Stimulated activated naive CD4-positive, alpha-beta T cell (primary cell): ENCODE measurements at regions not wholly inside any gene's neighbourhood (a gene's known extent, or its start where the extent isn't known, plus 50 kb on each side); places are given as distances from the start of the nearest gene placed in this dataset.

ENCODE experiments used
- DNase-seq, 6 experiments: peaks; one replicate each; lab custom pipeline; 2025; lab: John Stamatoyannopoulos, UW

GRCh38 chr7:106482091-106482490 lies 178.9 kb downstream of the CCDC71L start:
- no peak for DNase-seq

GRCh38 chr7:106480616-106481031 lies 180.3 kb downstream of the CCDC71L start:
- no peak for DNase-seq

- no peak for DNase-seq
Observed at GRCh38 chr7:106480161-106480579, 180.8 kb downstream of the CCDC71L start.

- DNase-seq, result no peak
Observed at GRCh38 chr7:106476751-106477150, 184.2 kb downstream of the CCDC71L start.

GRCh38 chr7:106472741-106473140 lies 188.0 kb upstream of the NAMPT start:
- no peak for DNase-seq

- DNase-seq, result no peak
Observed at GRCh38 chr7:106471686-106472440, 187.1 kb upstream of the NAMPT start.

- no peak for DNase-seq
Observed at GRCh38 chr7:106471021-106471420, 186.2 kb upstream of the NAMPT start.

- DNase-seq, result no peak
Observed at GRCh38 chr7:106466867-106467266, 182.1 kb upstream of the NAMPT start.

- no peak for DNase-seq
Observed at GRCh38 chr7:106465704-106466468, 181.1 kb upstream of the NAMPT start.

- DNase-seq, result no peak
Observed at GRCh38 chr7:106464651-106465050, 179.9 kb upstream of the NAMPT start.

GRCh38 chr7:106463851-106464611 lies 179.2 kb upstream of the NAMPT start:
- DNase-seq, result no peak

- DNase-seq, result no peak
Observed at GRCh38 chr7:106462914-106463482, 178.2 kb upstream of the NAMPT start.

GRCh38 chr7:106462365-106462859 lies 177.6 kb upstream of the NAMPT start:
- DNase-seq, result peak in 1 of 6 experiments; percentile 18

- DNase-seq, result no peak
Observed at GRCh38 chr7:106460792-106461254, 176.0 kb upstream of the NAMPT start.

GRCh38 chr7:106459397-106460072 lies 174.8 kb upstream of the NAMPT start:
- no peak for DNase-seq

- no peak for DNase-seq
Observed at GRCh38 chr7:106457678-106458077, 172.9 kb upstream of the NAMPT start.

- no peak for DNase-seq
Observed at GRCh38 chr7:106456329-106456728, 171.5 kb upstream of the NAMPT start.

GRCh38 chr7:106452031-106452851 lies 167.5 kb upstream of the NAMPT start:
- no peak for DNase-seq

GRCh38 chr7:106451171-106451570 lies 166.4 kb upstream of the NAMPT start:
- no peak for DNase-seq

- DNase-seq, result no peak
Observed at GRCh38 chr7:106450716-106451115, 165.9 kb upstream of the NAMPT start.
